ENCODE measurements at regions not wholly inside any gene's neighbourhood (a gene's known extent, or its start where the extent isn't known, plus 50 kb on each side); places are given as distances from the start of the nearest gene placed in this dataset.

DNA sequence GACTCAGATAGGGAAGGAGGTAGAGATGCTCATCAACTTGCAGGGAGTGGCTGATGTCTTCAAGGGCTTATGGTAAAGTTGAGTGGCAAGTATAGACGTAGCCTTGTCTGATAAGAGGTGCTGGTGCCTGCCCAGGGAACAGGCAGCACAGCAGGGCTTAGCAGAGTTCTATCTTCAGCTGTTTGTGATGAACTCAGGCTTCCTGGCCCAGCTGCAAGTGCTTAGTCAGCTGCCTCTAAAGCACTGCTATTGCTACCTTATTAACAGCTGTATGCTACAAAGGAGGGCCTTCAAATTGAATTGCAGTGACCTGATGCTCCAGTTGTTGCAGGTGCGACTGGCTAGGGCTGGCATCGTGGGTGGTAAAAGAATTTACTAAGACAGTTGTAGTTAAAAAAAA is 82.1 kb downstream of the TSN start:
- Histone ChIP-seq H3K23me2 (ENCODE audit: low read depth, low read length) (no peaks in the 10 kb centered on the region; the same call in 1 of the 2 replicates), H3K14ac (ENCODE audit: insufficient read length) (no peak overlapping the region), H4K8ac (ENCODE audit: extremely low read depth, insufficient read depth, low read length) (no peak overlapping the region), H2AK5ac (ENCODE audit: low read depth, low read length) (no peak overlapping the region), H2BK20ac (ENCODE audit: low read length) (no peak overlapping the region), H3K9me3 (ENCODE audit: insufficient read depth in 2 of 2, low read depth in 1 of 2, low read length in 1 of 2) (peaks cover 8 to 13% of the 10 kb centered on the region in 2 experiments; a peak in 2 of 4 replicates), H2BK120ac (replicated peaks; ENCODE audit: low read depth, low read length) (no peak overlapping the region), H3K4ac (replicated peaks; ENCODE audit: insufficient read length, low read depth, low read length) (no peak overlapping the region), H3K18ac (ENCODE audit: extremely low read depth, low read length) (no peak overlapping the region), H3K56ac (replicated peaks; ENCODE audit: insufficient read length, low read depth, low read length) (no peak overlapping the region), H2AFZ (ENCODE audit: low read length) (no peak overlapping the region), H3K36me3 (ENCODE audit: control insufficient read depth in 2 of 4, insufficient read depth in 4 of 4, low read length in 3 of 4) (no peaks in the 10 kb centered on the region), H2BK5ac (ENCODE audit: low read depth, low read length) (no peak overlapping the region), H3K27me3 (replicated peaks in 1 of 4; ENCODE audit: control insufficient read depth in 3 of 4, extremely low read depth in 1 of 4, insufficient read depth in 3 of 4, low read length in 3 of 4) (peaks cover 0 to 4% (median 0%) of the 10 kb centered on the region in 4 experiments; a peak in 2 of 7 replicates), H2BK15ac (ENCODE audit: low read length) (no peak overlapping the region), H3K27ac (ENCODE audit: low read depth, low read length) (no peak overlapping the region), H4K91ac (replicated peaks; ENCODE audit: insufficient read length, low read length) (no peak overlapping the region), H2BK12ac (ENCODE audit: low read depth, low read length) (no peak overlapping the region), H3K4me2 (ENCODE audit: insufficient read depth in 1 of 2, low read depth in 2 of 2, low read length in 2 of 2) (no peak overlapping the region), H3K23ac (ENCODE audit: insufficient read length) (no peak overlapping the region), H3K79me1 (ENCODE audit: low read depth, low read length) (no peaks in the 10 kb centered on the region), H3K4me3 (ENCODE audit: extremely low read depth in 1 of 4, insufficient read depth in 2 of 4, low read depth in 3 of 4, low read length in 4 of 4) (no peak overlapping the region; a peak in 1 of 8 replicates), H3K79me2 (ENCODE audit: control insufficient read depth in 1 of 2, insufficient read depth in 2 of 2, low read length in 2 of 2) (no peaks in the 10 kb centered on the region), H4K5ac (ENCODE audit: insufficient read length, low read depth, low read length) (no peak overlapping the region), H3K4me1 (replicated peaks in 1 of 4; ENCODE audit: control insufficient read depth in 3 of 4, insufficient read depth in 4 of 4, low read length in 3 of 4) (no peaks in the 10 kb centered on the region; a peak in 1 of 7 replicates), H4K20me1 (replicated peaks in 1 of 2; ENCODE audit: control insufficient read depth in 1 of 2, insufficient read depth in 2 of 2, low read length in 2 of 2) (no peaks in the 10 kb centered on the region), H3K9ac (replicated peaks in 1 of 4; ENCODE audit: extremely low read depth in 1 of 4, low read depth in 3 of 4, low read length in 3 of 4) (no peak overlapping the region)
- no peak for DNase-seq (ENCODE audit: low read depth in 1 of 2, low spot score in 2 of 2)
- FAIRE-seq: no peak
- no peak for TF ChIP-seq JUND (IDR thresholded peaks at IDR 0.05; ENCODE audit: low read length)
- no peak for TF ChIP-seq BACH1 (IDR thresholded peaks at IDR 0.05; ENCODE audit: low read length)
- TF ChIP-seq RFX5 (IDR thresholded peaks at IDR 0.05; ENCODE audit: borderline replicate concordance, low read depth, low read length): no peak
- no peak for TF ChIP-seq CHD2 (IDR thresholded peaks at IDR 0.05; ENCODE audit: low read length)
- no peak for TF ChIP-seq SAP30 (IDR thresholded peaks at IDR 0.05; ENCODE audit: insufficient read depth, insufficient replicate concordance, low read length)
- TF ChIP-seq TCF12 (IDR thresholded peaks at IDR 0.05; ENCODE audit: low read depth, low read length): no peak
- CTCF ChIA-PET (ENCODE audit: partially characterized antibody): no interaction called here
- POLR2A ChIA-PET (ENCODE audit: partially characterized antibody): no interaction called here
- 94% methylated on average over 3 of the region's 3 CpGs; no CpG with 5 or more reads in 1 of the 2 experiments for WGBS, 2 experiments (ENCODE audit: extremely low coverage in 1 of 2, insufficient coverage in 1 of 2, insufficient read length in 1 of 2, insufficient replicate concordance in 2 of 2, low coverage in 1 of 2, low lambda C conversion rate in 2 of 2, missing lambda C conversion rate in 1 of 2)
